Left colon (tissue), 2 donors: ENCODE measurements at regions not wholly inside any gene's neighbourhood (a gene's known extent, or its start where the extent isn't known, plus 50 kb on each side); places are given as distances from the start of the nearest gene placed in this dataset.

ENCODE experiments used
- ATAC-seq: fragments of 200-7000 bp; cut with Tn5 transposase; one replicate; pipeline ENCODE4 v1.9.1; 2020; ENCODE audit warnings: mild to moderate bottlenecking, moderate library complexity
- DNase-seq, 2 donors: peaks; one replicate each; pipeline ENCODE4 v3.0.0-alpha.2; 2020
- intact Hi-C, 2 donors: fragments of 100-400 bp; cut with DNase I in 1 of 2; cut with micrococcal nuclease in 1 of 2; formaldehyde crosslinking; loops; one replicate each; pipeline versions ENCODE4 v1.11.2 to v1.14.0; 2022; cut with DNase I, micrococcal nuclease
- donor health status: DM: no; HTN: no; CAD: no.
- donor health status: DM: yes; HTN: yes; CAD: no.

DNA sequence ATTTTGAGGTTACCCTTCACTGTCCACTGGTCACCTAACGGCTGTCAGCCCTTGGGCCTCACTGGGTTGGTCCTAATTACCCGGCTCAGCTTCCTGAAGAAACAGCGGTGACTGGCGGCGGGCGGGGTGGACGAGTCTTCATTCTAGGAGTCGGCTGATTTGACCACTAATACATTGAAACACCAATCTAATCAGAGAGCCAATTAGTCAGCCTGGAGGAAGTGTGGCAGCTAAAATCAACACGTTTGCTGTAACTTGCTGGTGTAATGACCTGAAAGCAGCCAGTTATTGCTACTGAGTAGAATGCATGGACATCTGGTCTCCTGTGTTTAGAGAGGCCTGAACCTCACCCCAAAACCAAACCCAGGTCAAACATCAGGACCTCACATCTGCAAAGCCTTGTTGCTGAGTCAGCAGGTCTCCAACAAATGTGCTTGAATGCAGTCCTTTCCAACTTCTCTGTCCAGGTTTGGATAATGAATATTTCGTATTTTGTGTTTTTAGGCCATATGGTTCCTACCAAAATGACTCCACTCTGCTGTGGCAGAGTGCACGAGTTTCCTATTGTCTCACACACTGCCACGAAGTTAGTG lies 496.4 kb downstream of the BRD1 start:
- DNase-seq (no peak), ATAC-seq (no peak)
- intact Hi-C loops, result no loop called here

GRCh38 chr22:49330421-49331222 lies 497.1 kb downstream of the BRD1 start:
- intact Hi-C loops, result no loop called here
- DNase-seq, result no peak
- no peak for ATAC-seq

DNA sequence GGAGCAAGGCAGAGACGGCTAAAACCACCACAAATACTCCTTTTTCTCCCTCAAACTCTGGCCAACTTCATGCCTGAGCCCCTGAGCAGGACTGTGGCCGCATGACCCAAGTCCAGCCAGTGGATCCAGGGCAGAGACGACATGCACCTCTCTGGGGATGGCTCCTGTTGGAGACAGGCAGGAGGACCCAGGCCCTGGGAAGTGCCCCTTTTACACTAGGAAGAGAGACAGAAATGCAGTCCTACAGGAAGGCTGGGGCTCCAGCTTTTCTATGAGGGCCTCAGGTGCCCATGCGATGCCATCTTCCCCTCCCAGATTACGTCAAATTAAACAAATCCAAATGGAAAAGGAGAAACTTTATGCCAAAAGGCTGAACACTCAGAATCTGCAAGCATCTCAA lies 498.0 kb downstream of the BRD1 start:
- DNase-seq (no peak), ATAC-seq (no peak)
- intact Hi-C loops, result no loop called here

DNA sequence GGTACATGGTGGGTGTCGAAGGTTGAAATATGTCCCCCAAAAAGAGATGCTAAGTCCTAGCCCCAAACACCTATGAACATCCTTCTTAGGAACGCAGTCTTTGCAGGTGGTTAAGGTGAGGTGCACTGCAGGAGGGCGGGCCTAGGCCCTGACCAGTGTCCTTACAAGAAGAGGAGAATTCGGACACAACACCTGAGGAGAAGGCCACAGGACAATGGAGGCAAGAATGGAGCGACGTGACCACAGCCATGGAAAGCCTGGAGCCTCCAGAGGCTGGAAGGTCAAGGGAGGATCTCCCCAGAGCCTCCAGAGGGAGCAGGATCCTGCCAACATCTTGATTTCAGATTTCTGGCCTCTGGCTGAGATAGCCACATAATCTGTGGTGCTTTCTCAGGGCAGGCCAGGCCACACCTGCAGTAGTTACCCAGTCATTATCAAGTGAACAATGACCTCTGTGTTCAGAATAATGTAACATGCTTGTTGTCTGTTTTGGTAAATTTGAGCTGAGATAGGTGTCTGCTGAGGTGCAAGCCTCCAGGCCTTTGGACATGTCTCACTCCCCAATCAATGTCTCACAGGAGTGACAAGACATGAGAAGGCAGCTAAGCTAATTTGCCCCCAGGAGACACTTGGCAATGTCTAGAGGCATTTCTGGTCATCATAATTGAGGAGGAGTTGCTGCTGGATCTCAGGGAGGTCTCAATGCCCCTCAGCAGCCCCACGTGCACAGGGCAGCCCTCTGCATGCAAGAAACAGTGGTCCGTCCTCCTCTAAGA lies 498.9 kb downstream of the BRD1 start:
- DNase-seq (no peak), ATAC-seq (no peak)
- intact Hi-C loops, result no loop called here

GRCh38 chr22:49328118-49328475 lies 499.6 kb downstream of the BRD1 start:
- no peak for ATAC-seq
- intact Hi-C loops, result no loop called here
- no peak for DNase-seq

DNA sequence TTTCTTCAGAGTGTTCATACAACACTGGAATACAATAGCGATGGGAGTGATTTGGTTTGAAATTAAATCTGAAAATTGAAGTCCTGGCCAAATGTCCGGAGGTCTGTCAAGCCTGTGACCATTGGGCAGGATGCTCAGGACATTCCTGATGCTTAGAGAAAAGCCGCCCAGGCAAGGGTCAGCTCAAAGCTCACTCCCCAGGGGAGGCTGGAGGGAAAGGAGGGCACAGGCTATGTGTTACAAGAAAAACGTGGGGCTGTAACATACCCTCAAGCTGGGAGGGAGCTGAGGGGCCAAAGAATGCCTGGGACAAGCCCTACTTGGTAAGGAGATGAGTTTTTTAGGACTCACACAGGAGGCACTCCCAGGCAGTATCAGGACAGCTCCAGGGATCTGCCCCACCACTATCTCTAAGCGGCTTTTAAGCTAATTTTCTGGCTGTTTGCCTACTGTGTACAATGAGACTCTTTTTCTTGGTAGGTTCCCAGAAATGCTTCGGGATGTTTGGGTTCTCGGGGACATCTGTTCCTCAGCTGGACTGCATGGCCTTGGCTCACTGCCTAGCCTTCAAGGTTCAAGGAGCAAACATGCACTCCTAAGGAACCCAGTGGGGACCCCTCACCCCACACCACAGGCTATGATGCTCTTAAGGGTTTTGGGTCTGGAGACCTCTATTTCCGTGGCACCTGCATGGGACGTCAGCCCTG lies 500.1 kb downstream of the BRD1 start:
- intact Hi-C loops, result no loop called here
- DNase-seq (no peak), ATAC-seq (no peak)

DNA sequence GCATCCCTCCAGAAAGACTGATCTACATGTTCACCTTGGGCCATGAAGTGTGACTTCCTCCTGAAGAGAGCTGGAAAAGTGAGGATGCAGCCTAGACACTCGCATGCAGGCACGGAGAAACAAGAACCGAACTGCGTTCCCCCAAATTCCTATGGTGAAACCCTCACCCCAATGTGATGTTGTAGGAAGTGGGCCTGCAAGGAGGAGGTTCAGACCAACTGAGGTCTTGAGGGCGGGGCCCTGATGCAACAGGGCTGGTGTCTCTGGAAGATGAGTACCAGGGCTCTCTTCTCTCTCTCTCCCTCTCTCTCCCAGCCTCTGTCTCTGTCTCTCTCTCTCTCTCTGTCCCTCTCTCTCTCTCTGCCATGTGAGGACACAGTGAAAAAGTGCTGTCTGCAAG lies 501.1 kb downstream of the BRD1 start:
- DNase-seq (no peak), ATAC-seq (no peak)
- intact Hi-C loops, result no loop called here

GRCh38 chr22:49325531-49326395 lies 501.9 kb downstream of the BRD1 start:
- intact Hi-C loops, result no loop called here
- DNase-seq (no peak), ATAC-seq (no peak)

DNA sequence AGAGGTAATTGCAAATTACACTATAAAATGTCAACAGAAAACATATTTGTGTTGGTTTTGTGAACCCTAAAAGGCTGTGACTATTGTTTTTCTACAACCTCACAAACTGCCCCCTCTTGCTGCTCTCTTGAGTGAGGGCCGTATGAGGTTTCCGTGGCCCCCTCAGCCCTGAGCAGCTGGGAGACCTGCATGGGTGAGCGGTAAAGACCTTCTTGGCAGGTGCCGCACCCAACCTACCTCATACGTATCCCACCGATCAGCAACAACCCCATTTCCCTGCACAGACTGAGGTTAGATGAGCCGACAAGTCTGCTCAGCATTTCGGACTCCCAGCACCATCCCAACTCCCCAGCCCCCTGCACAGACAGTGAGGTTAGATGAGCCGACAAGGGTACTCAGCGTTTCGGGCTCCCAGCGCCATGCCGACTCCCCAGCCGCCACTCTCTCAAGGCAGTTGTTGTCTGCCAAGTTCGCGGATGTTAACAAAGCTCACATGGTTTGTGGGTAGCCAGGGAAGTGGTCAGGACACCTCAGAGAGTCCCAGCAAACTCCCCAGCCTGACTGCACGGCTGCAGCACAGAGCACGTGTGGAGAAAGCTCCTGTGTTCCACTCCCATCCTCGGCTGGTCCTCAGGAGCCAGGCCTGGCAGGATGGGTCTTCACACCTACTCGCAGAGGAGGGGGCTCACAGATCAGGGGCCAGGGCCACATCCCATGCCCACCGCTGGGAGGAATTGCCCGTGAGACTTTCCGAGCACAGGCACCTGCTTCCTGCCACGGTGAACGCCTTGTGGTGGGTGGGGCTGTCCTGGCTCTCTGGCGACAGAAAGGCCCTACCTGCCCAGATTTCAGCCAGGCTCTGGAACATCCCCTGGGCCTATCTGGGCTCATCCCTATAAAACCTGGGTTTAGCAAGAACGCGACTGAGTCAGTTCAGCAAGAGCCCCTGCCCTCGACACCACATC lies 502.9 kb downstream of the BRD1 start:
- ATAC-seq (no peak), DNase-seq (no peak)
- intact Hi-C loops, result no loop called here

DNA sequence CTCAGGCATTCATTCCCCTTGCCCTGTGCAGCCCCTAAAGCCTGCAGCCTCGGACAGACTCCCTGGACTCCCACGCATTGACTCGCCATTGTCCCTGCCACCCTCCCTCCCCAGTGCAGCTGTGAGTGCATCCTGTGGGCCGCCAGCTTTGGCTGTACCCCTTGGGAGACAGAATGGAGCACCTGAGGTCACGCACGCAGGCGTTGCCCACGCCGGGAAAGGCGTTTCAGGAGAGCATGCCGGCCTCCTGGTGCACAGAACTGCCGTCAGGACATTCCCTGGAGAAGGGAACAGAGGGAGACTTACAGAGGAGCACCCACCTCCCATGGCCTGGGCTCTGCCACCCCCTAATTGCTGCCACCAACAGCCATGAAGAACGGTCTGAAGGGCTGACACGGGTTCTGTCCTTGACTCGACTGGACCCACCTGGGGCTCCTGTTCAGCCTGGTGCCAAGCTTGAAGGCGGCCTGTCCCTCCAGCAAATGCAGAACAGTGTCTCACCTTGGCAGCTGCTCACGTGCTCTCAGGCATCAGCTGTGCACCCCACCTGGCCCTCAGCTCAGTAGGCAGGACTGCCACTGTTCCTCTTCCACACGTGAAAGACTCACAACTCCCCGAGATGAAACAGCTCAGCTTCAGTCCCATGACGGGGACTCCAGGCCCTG lies 503.8 kb downstream of the BRD1 start:
- intact Hi-C loops, result no loop called here
- no peak for ATAC-seq
- DNase-seq, result no peak

DNA sequence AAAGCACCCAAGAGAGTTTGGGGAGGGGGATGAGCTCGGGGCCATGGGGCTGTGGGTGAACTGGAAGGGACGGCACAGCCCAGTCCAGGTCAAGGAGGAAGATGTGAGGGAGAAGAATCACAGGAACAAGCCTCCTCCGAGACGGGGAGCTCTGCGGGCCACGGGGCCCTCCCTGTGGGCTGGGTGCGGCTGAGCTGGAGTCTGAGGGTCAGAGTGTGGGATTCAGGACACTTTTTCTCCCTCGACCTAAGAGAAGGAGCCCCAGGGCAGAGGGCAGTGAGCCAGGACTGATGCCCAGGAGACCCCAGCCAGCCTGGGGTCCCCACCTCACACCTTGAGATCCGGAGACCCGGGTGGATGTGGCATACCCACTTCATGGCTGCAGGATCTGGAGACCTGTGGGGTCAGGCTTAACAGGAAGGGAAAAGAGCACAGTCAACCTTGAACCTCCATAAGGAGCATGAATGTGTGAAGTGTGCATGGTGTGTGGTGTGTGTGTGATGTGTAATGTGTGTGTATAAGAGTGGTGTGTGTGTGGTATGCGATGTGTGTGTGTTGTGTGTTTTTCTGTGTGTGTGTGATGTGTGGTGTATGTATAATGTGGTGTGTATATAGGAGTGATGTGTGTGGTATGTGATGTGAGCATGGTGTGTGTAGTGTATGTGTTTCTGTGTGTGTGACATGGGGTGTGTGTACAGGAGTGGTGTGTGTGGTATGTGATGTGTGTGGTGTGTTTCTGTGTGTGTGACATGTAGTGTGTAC lies 504.6 kb downstream of the BRD1 start:
- ATAC-seq (no peak), DNase-seq (no peak)
- intact Hi-C loops, result no loop called here

DNA sequence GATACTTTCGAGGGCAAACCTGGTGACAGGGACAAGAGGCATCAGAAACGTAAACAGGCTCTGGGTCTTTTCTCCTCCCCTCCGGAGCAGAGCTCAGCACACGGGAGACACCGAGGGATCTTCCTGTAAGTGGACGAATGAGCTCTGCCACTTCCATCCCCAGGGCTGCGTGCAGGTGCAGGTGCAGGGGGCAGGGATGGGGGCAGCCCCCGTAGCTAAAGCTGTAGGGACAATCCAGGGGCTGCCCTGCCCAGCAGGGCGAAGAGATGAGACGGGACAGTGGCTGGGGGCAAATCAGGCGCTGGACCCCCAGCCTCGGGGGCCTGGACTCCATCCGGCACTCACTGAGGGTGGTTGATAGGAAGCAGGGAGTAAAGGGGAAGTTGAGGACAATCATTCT lies 505.4 kb downstream of the BRD1 start:
- DNase-seq, result no peak
- intact Hi-C loops, result no loop called here
- ATAC-seq, result no peak

DNA sequence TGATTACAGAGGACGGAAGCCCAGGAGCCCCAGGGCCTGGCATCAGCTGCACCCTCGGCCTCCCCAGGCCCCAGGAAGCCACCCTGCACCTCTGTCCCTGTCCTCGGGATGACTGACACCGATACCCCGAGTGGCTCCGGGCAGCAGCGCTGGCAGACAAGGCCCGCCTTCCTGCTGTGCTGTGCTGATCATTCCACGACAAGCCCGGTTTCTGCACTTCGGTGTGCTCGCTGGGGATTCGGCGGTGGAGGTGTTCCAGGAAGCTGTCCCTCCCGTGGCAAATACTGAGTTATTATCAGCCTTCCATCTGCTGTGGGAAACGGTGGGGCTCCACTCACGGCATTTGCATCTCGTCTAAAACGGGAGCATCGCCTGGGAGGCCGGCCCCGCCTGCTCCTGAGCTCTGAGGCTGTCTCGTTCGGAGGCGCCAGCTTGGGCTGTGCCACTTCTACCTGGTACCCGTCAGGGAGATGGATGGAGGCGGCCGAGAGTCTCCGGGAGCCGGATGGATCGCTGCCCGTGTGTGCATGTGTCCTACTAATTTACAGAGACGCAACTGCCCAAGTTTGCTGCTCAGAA lies 506.1 kb downstream of the BRD1 start:
- intact Hi-C loops, result no loop called here
- no peak for DNase-seq
- no peak for ATAC-seq

DNA sequence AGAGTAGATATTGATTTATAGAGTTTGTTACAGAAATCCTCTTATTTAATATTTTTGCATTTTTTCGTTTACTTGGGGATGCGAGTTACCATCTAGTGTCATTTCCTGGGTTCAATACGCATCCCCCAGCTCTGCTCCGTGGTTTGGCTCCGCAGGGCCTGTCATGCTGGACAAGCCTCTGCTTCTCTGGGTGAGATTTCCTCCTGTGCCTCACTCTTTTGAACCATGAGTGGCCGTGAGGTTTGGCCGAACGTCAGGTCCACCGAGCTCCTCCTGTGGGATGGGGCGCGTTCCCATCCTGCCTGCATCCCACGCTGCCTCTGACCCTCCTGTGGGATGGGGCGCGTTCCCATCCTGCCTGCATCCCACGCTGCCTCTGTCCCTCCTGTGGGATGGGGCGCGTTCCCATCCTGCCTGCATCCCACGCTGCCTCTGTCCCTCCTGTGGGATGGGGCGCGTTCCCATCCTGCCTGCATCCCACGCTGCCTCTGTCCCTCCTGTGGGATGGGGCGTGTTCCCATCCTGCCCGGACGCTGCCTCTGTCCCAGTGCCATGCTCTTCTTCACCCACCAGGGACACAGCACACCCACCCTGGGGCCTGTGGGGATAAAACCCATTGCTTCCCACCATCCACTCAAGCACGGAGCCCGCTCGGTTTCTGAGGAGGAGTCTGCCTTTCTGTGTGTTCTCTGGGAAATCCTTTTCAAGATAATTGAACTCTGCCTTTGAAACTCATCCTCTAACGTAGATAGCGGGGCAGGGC lies 506.8 kb downstream of the BRD1 start:
- ATAC-seq, result no peak
- intact Hi-C loops, result no loop called here
- no peak for DNase-seq

- intact Hi-C loops, result no loop called here
- ATAC-seq (no peak), DNase-seq (no peak)
Measured at GRCh38 chr22:49317369-49317768, 510.3 kb downstream of the BRD1 start.
